ENCODE measurements at regions not wholly inside any gene's neighbourhood (a gene's known extent, or its start where the extent isn't known, plus 50 kb on each side); places are given as distances from the start of the nearest gene placed in this dataset.

GRCh38 chr15:95425859-95426258, 904.6 kb upstream of the NR2F2 start:
- no peak overlapping the region for H3K4me3 ChIP-seq
- no peak for DNase-seq
- no peaks in the 10 kb centered on the region for H3K36me3 ChIP-seq
- TF ChIP-seq, protein P1, sequence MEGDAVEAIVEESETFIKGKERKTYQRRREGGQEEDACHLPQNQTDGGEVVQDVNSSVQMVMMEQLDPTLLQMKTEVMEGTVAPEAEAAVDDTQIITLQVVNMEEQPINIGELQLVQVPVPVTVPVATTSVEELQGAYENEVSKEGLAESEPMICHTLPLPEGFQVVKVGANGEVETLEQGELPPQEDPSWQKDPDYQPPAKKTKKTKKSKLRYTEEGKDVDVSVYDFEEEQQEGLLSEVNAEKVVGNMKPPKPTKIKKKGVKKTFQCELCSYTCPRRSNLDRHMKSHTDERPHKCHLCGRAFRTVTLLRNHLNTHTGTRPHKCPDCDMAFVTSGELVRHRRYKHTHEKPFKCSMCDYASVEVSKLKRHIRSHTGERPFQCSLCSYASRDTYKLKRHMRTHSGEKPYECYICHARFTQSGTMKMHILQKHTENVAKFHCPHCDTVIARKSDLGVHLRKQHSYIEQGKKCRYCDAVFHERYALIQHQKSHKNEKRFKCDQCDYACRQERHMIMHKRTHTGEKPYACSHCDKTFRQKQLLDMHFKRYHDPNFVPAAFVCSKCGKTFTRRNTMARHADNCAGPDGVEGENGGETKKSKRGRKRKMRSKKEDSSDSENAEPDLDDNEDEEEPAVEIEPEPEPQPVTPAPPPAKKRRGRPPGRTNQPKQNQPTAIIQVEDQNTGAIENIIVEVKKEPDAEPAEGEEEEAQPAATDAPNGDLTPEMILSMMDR (IDR thresholded peaks at IDR 0.05; ENCODE audit: borderline replicate concordance): no peak
- intact Hi-C loops (cut with micrococcal nuclease): no loop called here
- H3K27ac ChIP-seq (replicated peaks): no peak overlapping the region
- H3K4me1 ChIP-seq: no peaks in the 10 kb centered on the region
- peaks cover 23% of the 10 kb centered on the region for H3K9me3 ChIP-seq (replicated peaks)
- no peaks in the 10 kb centered on the region for H3K27me3 ChIP-seq (ENCODE audit: low read depth)

DNA sequence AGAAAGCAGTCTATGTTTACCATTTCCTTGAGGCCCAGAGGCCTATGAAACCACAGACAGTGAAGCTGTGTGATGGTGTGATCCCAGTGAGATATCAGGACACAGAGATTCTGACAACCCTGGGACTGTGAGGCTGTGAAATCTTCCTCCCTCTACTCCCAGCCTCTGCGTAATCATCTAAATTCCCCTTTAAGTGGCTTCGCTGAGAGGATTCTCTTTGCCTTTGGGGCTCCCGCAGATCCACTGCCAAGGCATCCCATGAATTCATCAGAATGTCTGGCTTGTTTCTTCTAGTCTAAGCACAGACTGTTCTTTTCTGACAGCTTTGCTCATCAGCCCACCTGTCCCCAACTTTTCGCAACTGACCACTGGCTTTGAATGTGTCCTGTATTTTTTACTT, 901.2 kb upstream of the NR2F2 start:
- peaks cover 16% of the 10 kb centered on the region for H3K9me3 ChIP-seq (replicated peaks)
- H3K4me3 ChIP-seq: no peak overlapping the region
- TF ChIP-seq, protein P1 (IDR thresholded peaks at IDR 0.05; ENCODE audit: borderline replicate concordance): no peak
- no peak overlapping the region for H3K27ac ChIP-seq (replicated peaks)
- no peak for DNase-seq
- no peaks in the 10 kb centered on the region for H3K27me3 ChIP-seq (ENCODE audit: low read depth)
- intact Hi-C loops (cut with micrococcal nuclease): no loop called here
- H3K36me3 ChIP-seq: no peaks in the 10 kb centered on the region
- peaks cover 12% of the 10 kb centered on the region for H3K4me1 ChIP-seq

- Histone ChIP-seq H3K36me3 (no peaks in the 10 kb centered on the region), H3K4me1 (peaks cover 12% of the 10 kb centered on the region), H3K9me3 (replicated peaks) (peaks cover 4% of the 10 kb centered on the region), H3K4me3 (no peak overlapping the region), H3K27me3 (ENCODE audit: low read depth) (no peaks in the 10 kb centered on the region), H3K27ac (replicated peaks) (no peak overlapping the region)
- intact Hi-C loops (cut with micrococcal nuclease): no loop called here
- no peak for DNase-seq
- TF ChIP-seq, protein P1 (IDR thresholded peaks at IDR 0.05; ENCODE audit: borderline replicate concordance): no peak
Observed at GRCh38 chr15:95431518-95431917, 899.0 kb upstream of the NR2F2 start.

DNA sequence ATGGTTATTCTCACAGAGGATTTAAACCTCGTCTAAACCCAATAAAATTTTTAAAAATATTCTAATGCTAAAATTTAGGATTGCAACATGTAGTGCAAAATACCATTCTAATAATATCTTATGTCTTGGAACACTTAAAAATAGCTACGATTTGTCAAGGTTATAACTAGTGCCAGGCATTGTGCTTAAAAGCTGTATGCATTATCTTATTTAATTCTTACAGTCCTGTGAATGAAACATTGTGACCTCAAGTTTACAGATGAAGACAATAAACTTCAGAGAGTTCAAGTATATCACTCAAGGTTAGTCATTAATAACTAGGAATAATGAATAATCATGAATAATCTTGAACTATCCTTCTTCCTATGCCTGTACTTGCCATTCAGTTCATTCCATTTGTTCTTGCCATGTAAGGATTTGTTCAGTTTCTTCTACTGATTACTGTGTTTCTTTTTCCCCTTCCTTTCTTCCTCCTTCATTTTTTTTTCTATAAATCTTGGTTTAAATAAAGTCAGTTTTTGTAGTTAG, 897.6 kb upstream of the NR2F2 start:
- Histone ChIP-seq H3K27ac (replicated peaks) (no peak overlapping the region), H3K36me3 (no peaks in the 10 kb centered on the region), H3K9me3 (replicated peaks) (no peaks in the 10 kb centered on the region), H3K4me1 (peaks cover 12% of the 10 kb centered on the region), H3K4me3 (no peak overlapping the region), H3K27me3 (ENCODE audit: low read depth) (no peaks in the 10 kb centered on the region)
- DNase-seq: no peak
- TF ChIP-seq, protein P1 (IDR thresholded peaks at IDR 0.05; ENCODE audit: borderline replicate concordance): no peak
- intact Hi-C loops (cut with micrococcal nuclease): no loop called here

DNA sequence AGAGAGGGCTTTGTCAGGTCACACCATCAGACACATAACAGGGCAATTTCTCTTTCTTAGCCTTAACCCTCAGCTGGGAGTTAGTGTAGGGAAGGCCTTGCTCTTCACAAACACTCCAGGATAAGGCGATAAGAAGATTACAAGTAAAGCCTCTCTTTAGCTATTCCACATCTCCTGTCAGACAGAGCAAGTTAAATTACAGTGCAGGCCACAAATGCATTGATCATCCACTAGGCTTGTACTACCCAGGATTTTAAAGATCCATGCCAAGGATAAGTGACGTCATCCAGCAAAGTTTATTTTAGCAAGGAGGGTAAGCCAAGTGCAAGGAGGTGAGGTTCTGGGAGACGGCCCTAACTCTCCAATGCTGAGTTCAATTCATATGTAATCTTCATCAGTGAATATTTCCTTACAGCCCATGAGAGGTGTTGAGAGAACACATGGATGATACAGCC, 890.6 kb upstream of the NR2F2 start:
- intact Hi-C loops (cut with micrococcal nuclease): no loop called here
- Histone ChIP-seq H3K27me3 (ENCODE audit: low read depth) (no peaks in the 10 kb centered on the region), H3K27ac (replicated peaks) (peak overlapping the region; percentile 74), H3K9me3 (replicated peaks) (no peaks in the 10 kb centered on the region), H3K36me3 (no peaks in the 10 kb centered on the region), H3K4me3 (no peak overlapping the region), H3K4me1 (peaks cover 15% of the 10 kb centered on the region)
- DNase-seq: no peak
- TF ChIP-seq, protein P1 (IDR thresholded peaks at IDR 0.05; ENCODE audit: borderline replicate concordance): no peak

All from left ventricle myocardium inferior (tissue), 1 donor.